IMR-90 (cell line): ENCODE measurements at regions not wholly inside any gene's neighbourhood (a gene's known extent, or its start where the extent isn't known, plus 50 kb on each side); places are given as distances from the start of the nearest gene placed in this dataset.

Experiments
- ATAC-seq: fragments of 200-7000 bp; cut with Tn5 transposase; 2 replicates; pipeline ENCODE4 v1.9.1; 2020; ENCODE audit warnings: low read depth, mild to moderate bottlenecking, moderate library complexity
- BruUV-seq: library from RNA; stranded (reverse); fragments of 400-500 nt; replicated peaks from 2 replicates; lab custom pipeline; 2021; lab: Mats Ljungman, UMichigan
- CTCF ChIA-PET: fragments of 300-600 bp; formaldehyde crosslinking; extraction: SDS; loops from one replicate; lab custom pipeline; 2021; ENCODE audit warnings: antibody characterized with exemption; lab: Yijun Ruan, JAX
- POLR2A ChIA-PET: fragments of 300-600 bp; sonication (Branson Sonifier 250); formaldehyde crosslinking; loops from one replicate; lab custom pipeline; 2022; ENCODE audit warnings: antibody characterized with exemption; ENCODE audit not compliant: unreplicated experiment; lab: Charles Lee
- DNase-seq: peaks from one replicate; pipeline ENCODE4 v3.0.0; 2013
- H2AFZ ChIP-seq: replicated peaks from 2 replicates; pipeline ENCODE3; 2013; ENCODE audit warnings: low read length, mild to moderate bottlenecking; ENCODE audit not compliant: poor library complexity
- H2AK5ac ChIP-seq: 2 replicates; pipeline ENCODE4 v1.6.1; 2013; ENCODE audit warnings: low read depth, low read length, inconsistent platforms
- H2AK9ac ChIP-seq: replicated peaks from 2 replicates; pipeline ENCODE3; 2013; ENCODE audit warnings: mild to moderate bottlenecking, low read depth, low read length, moderate library complexity; ENCODE audit not compliant: poor library complexity
- H2BK120ac ChIP-seq: 2 replicates; pipeline ENCODE4 v1.6.1; 2013; ENCODE audit warnings: low read depth, low read length, inconsistent platforms
- H2BK15ac ChIP-seq: 3 replicates; pipeline ENCODE4 v1.6.1; 2013; ENCODE audit warnings: low read depth, low read length, inconsistent platforms
- H2BK20ac ChIP-seq: 2 replicates; pipeline ENCODE4 v1.6.1; 2013; ENCODE audit warnings: low read depth, mild to moderate bottlenecking, inconsistent platforms, low read length, moderate library complexity
- H2BK5ac ChIP-seq: 2 replicates; pipeline ENCODE4 v1.6.1; 2013; ENCODE audit warnings: mild to moderate bottlenecking, low read depth, low read length, inconsistent platforms; ENCODE audit not compliant: poor library complexity, severe bottlenecking
- H3K14ac ChIP-seq: replicated peaks from 2 replicates; pipeline ENCODE4 v1.6.1; 2013; ENCODE audit warnings: low read depth, low read length, inconsistent platforms
- H3K18ac ChIP-seq: 2 replicates; pipeline ENCODE4 v1.6.1; 2013; ENCODE audit warnings: low read depth, low read length, control low read depth
- H3K23ac ChIP-seq: 2 replicates; pipeline ENCODE4 v1.6.1; 2013; ENCODE audit warnings: low read depth, low read length, inconsistent platforms
- H3K27ac ChIP-seq: 2 replicates; pipeline ENCODE4 v1.5.1; 2013; ENCODE audit warnings: mild to moderate bottlenecking, control low read depth, low read length; ENCODE audit not compliant: insufficient read depth
- H3K27me3 ChIP-seq: 2 replicates; pipeline ENCODE4 v1.6.1; 2013; ENCODE audit warnings: low read length; ENCODE audit not compliant: control insufficient read depth, insufficient read depth
- H3K36me3 ChIP-seq: 2 replicates; pipeline ENCODE4 v1.6.1; 2013; ENCODE audit warnings: low read length, mixed read lengths; ENCODE audit not compliant: control insufficient read depth, insufficient read depth
- H3K4ac ChIP-seq: 2 replicates; pipeline ENCODE4 v1.6.1; 2013; ENCODE audit warnings: low read depth, low read length, inconsistent platforms
- H3K4me1 ChIP-seq: 2 replicates; pipeline ENCODE4 v1.6.1; 2013; ENCODE audit warnings: low read length, mixed read lengths; ENCODE audit not compliant: control insufficient read depth, insufficient read depth
- H3K4me2 ChIP-seq: 2 replicates; pipeline ENCODE4 v1.6.1; 2013; ENCODE audit warnings: low read depth, mild to moderate bottlenecking, control low read depth, low read length, moderate library complexity
- H3K4me3 ChIP-seq: 2 replicates; pipeline ENCODE4 v1.5.1; 2013; ENCODE audit warnings: low read depth, mild to moderate bottlenecking, control low read depth, low read length, moderate library complexity; ENCODE audit not compliant: insufficient read depth
- H3K56ac ChIP-seq: 2 replicates; pipeline ENCODE4 v1.6.1; 2013; ENCODE audit warnings: low read length, inconsistent platforms; ENCODE audit not compliant: insufficient read depth; ENCODE audit errors: extremely low read depth
- H3K79me1 ChIP-seq, 2 experiments: 2 replicates each; pipeline ENCODE4 v1.6.1; 2013; ENCODE audit warnings: low read length in 2 of 2, inconsistent platforms in 1 of 2, low read depth in 1 of 2
- H3K9ac ChIP-seq: 2 replicates; pipeline ENCODE4 v1.6.1; 2013; ENCODE audit warnings: low read depth, low read length, control low read depth
- H3K9me1 ChIP-seq: 2 replicates; pipeline ENCODE4 v1.6.1; 2013; ENCODE audit warnings: low read length, inconsistent platforms; ENCODE audit not compliant: insufficient read depth
- H3K9me3 ChIP-seq: 2 replicates; pipeline ENCODE4 v1.6.1; 2013; ENCODE audit warnings: low read length; ENCODE audit not compliant: control insufficient read depth, insufficient read depth
- H4K20me1 ChIP-seq: 2 replicates; pipeline ENCODE4 v1.6.1; 2013; ENCODE audit warnings: low read length, inconsistent platforms; ENCODE audit not compliant: insufficient read depth
- H4K5ac ChIP-seq: 2 replicates; pipeline ENCODE4 v1.6.1; 2013; ENCODE audit warnings: mild to moderate bottlenecking, low read depth, low read length, control low read depth
- H4K8ac ChIP-seq, 2 experiments: 2 replicates each; pipeline ENCODE4 v1.6.1; 2013; ENCODE audit warnings: low read depth in 2 of 2, low read length in 2 of 2, control low read depth in 1 of 2, inconsistent platforms in 1 of 2
- H4K91ac ChIP-seq: 2 replicates; pipeline ENCODE4 v1.6.1; 2013; ENCODE audit warnings: low read depth, low read length, inconsistent platforms; ENCODE audit not compliant: insufficient read depth
- ELK1 ChIP-seq: fragments of 150-350 bp; IDR thresholded peaks from 2 replicates; pipeline ENCODE4 v1.6.1; 2016; ENCODE audit warnings: low read depth, mild to moderate bottlenecking, low read length, moderate library complexity, borderline replicate concordance
- MAFK ChIP-seq: IDR thresholded peaks from 2 replicates; pipeline ENCODE4 v1.6.1; 2012; ENCODE audit warnings: low read depth, low read length, improper control_type of control experiment
- NFE2L2 ChIP-seq: fragments of 150-350 bp; IDR thresholded peaks from 2 replicates; pipeline ENCODE4 v1.6.1; 2016; ENCODE audit warnings: low read depth, mild to moderate bottlenecking, low read length
- WGBS, 2 experiments: methylation state at CpG; one replicate each; pipeline versions ENCODE4 v1.1.5 to v1.1.7; 2013; ENCODE audit warnings: missing lambda C conversion rate in 2 of 2; ENCODE audit not compliant: insufficient read length in 1 of 2; ENCODE audit errors: extremely low coverage in 2 of 2; 5-methylcytosine and 5-hydroxymethylcytosine counted together
- dilution Hi-C: fragments of 300-500 bp; cut with HindIII; formaldehyde crosslinking; loops from one replicate; pipeline ENCODE4 v1.14.3; 2018; ENCODE audit warnings: low sequenced_read_pairs; ENCODE audit not compliant: unreplicated experiment
- in situ Hi-C: fragments of 300-500 bp; cut with MboI; formaldehyde crosslinking; loops from 3 replicates; pipeline ENCODE4 v1.14.3; 2019; ENCODE audit warnings: low sequenced_read_pairs, inconsistent platforms, mixed read lengths
- intact Hi-C: fragments of 100-400 bp; cut with micrococcal nuclease; formaldehyde crosslinking; loops from 2 replicates; pipeline ENCODE4 v1.10.0; 2022

- ChIA-PET CTCF (no interaction called here), POLR2A (no interaction called here)
- H3K9me1 ChIP-seq, result no peaks in the 10 kb centered on the region
- no peak overlapping the region for H4K8ac ChIP-seq
- no peak overlapping the region for H3K4me3 ChIP-seq
- H3K4ac ChIP-seq, result no peak overlapping the region
- in situ Hi-C loops (no loop called here), dilution Hi-C loops (no loop called here), intact Hi-C loops (no loop called here)
- H3K56ac ChIP-seq, result no peak overlapping the region
- no peak overlapping the region for H2BK15ac ChIP-seq
- no peak overlapping the region for H2BK120ac ChIP-seq
- no peaks in the 10 kb centered on the region for H3K9me3 ChIP-seq
- no peak overlapping the region for H4K91ac ChIP-seq
- no peaks in the 10 kb centered on the region for H3K79me1 ChIP-seq
- peak overlapping the region; percentile 6 for H2AFZ ChIP-seq
- H2AK9ac ChIP-seq, result peak overlapping the region; percentile 1
- no peaks in the 10 kb centered on the region for H4K20me1 ChIP-seq
- no peak overlapping the region for H3K14ac ChIP-seq
- no peak overlapping the region for H2BK20ac ChIP-seq
- H3K4me2 ChIP-seq, result no peak overlapping the region
- H3K18ac ChIP-seq, result no peak overlapping the region
- TF ChIP-seq ELK1, result no peak
- TF ChIP-seq NFE2L2, result no peak
- no peak for TF ChIP-seq MAFK
- H3K4me1 ChIP-seq, result peaks cover 7% of the 10 kb centered on the region
- H3K27ac ChIP-seq, result no peak overlapping the region
- H3K23ac ChIP-seq, result no peak overlapping the region
- DNase-seq (no peak), ATAC-seq (no peak)
- H2AK5ac ChIP-seq, result no peak overlapping the region
- BruUV-seq, result no TSS peak
- no peak overlapping the region for H3K9ac ChIP-seq
- peaks cover 6% of the 10 kb centered on the region for H3K27me3 ChIP-seq
- H4K5ac ChIP-seq, result no peak overlapping the region
- no peaks in the 10 kb centered on the region for H3K36me3 ChIP-seq
- WGBS, 2 experiments, result no CpG with 5 or more reads among the region's 6 CpGs
- no peak overlapping the region for H2BK5ac ChIP-seq
Observed at GRCh38 chr2:47631306-47631705, 60.5 kb upstream of the KCNK12 start.
